ENCODE measurements at regions not wholly inside any gene's neighbourhood (a gene's known extent, or its start where the extent isn't known, plus 50 kb on each side); places are given as distances from the start of the nearest gene placed in this dataset.

DNA sequence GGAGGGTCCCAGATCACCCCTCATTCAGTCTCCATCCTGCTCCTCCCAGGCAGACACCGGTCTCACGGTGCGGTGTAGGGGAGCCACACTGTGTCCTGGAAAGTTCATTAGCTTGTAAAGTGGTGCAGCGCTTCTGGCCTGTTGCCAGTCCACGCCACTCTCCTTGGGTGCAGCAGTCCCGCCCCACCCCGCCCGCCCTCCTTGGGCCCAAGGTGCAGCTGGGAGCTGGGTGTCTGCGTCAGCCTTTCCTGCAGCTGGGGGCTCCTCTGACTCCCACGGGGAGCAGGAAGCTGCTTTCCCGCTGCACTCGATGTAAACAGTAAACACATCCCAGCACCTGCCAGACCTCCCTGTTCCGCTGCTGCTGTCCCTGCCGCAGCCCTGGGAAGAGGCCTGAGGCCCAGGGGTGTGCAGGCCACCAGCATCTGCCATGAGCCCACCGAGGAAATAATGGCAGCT, 53.8 kb upstream of the ASB18 start:
- DNase-seq = no peak

DNA sequence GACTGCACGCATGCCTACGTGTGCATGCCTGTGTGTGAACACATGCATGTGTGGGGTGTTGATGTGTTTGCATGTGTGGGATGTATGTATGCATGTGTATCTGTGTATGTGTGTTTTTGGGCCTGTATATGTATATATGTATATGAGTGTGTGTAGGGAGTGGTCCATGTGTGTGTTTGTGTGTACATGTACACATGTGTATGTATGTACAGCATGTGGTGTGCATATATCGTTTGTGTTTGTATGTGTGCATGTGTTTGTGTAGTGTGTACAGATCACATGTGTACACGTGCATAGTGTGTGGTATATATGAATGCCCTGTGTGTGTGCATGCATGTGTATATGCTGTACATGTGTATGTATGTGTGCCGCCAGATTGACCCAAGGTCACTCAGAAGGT, 54.2 kb upstream of the ASB18 start:
- no peak for DNase-seq

DNA sequence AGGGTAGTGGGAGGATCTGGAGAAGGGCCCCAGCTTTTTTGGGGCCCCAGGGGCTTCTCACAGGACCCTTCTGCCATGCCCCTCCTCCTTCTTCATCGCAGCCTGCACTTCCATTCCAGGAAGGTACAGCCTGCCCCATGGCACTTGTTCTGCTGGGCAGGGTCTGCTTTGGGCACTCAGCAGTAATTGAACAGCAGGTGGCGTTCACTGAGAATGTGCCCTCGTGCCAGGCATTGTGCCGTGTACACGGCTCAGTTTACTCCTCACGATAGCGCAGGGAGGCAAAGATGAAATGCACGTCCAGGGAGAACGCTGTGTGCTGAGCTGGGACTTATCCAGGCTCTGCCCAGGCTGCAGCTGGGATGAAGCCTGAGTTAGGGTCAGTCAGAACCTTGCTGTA, 54.8 kb upstream of the ASB18 start:
- DNase-seq = no peak

DNA sequence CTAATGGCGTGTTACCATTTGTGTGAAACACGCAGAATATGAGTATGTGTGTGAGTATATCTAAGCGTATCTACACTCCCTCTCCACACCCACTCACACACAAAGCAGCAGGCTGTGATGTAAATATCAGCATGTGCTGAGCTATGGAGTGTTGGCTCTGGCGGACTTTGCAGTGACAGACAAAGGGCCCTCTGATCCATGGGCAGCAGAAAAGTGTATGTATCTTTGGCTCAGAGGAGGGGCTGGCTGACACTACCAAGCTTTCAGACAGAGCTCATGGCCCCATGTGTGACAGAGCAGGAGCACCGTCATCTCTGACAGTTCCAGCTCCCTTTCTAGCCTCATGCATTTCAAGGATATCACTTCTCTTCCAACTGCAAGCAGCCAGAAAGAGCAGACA, 57.2 kb upstream of the ASB18 start:
- DNase-seq = no peak

DNA sequence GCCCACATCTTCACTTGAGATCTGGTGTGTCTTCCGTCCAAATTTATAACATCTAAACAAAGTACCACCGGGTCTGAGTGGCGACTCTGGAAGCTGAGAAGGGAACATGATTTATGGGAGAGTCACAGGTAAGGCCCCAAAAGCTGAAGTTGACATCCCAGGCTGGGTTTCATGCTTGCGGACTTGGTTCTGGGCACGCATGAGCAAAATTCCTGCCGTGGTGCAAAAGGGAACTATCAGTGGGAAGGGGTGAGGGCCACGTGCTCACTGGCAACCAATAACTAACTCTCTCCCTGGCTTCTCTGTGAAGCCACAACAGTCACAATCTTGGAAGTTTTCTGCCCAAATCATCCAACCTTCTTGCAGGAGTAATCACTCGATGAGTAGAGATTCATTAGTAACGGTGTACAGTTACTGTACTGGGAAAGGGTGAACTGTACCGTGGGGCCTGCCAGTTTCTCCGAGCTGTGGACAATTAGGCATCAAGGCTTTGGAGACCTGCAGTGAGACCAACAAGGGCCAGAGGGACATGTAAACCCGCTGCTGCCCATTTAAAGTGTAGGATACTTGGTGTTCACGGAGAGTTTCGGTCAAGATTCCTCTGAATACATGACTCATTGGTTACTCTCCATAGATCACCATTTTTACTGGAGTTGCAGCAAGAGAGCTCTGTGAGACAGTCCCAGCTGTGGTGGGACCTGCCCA, 69.4 kb upstream of the ASB18 start:
- no peak for DNase-seq

DNA sequence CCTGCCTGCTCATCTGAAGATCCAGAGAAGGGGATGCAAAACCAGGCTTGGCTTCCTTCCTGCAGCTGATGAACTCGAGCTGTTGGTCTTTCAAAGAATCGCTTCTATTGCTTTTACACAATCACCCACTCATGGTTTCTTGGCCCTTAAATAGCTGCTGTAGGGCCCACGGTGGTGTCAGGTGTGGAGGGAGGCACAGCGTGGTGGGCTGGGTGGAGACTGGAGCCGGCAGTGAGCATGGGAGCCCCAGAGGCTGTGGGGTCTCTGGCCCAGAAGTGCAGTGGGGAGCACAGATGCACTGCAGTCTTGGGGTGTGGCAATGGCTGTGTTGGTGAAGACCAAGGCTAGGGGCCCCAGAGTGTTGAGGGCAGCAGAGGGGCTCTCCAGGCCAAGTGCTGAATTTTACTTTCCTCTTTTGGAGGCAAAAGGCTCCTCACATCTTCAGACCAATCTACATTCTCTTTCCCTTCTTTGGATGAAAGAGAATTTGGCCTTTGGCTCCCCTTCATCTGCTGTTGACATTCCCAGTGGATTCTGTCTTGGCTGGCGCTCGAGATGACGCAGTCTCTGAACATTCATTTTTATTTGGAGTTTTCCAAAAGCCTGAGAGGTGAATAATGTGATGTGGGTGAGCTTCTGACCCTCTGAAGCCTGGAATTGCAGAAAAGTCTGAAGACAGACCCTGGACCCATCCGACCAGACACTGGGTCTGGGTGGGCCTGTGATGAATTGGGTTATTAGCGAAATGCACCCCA, 70.1 kb upstream of the ASB18 start:
- no peak for DNase-seq

DNA sequence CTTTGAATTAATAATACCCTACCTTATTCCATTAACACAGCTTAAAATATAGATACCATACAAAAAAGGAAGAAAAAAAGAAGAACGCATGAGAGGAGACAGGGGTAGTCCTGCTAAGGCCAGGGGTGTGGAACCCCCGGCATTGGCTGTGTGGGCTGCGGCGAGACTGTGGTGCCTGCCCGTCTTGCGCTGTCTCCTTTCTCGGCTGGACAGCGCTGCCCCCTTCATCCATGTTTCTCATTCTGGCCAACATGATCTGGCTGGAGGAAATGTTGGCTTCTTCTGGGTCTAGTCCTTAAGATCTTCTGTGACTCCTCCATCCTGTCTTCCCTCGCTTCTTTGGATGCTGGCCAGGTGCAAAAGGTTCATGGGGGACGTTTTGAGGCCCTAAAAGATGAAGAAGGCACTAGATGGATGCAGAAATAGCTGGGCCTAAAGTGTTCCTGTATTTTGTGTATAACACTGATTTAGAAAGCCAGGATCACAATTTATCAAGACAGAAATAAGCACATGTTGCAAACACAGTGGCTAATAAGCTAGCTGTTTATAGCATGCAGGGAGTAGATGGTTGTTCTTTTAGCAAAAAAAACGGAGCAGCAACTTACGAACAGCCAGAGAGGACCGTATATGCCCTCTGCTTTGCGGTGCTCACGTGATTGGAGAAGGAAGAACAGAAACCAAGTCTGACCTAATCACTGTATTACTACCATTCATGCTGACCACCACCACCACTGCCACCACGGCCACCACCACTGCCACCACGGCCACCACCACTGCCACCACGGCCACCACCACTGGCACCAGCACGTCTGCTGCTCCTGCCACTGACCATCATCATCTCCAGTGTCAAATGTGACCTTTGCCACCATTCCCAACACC, 71.7 kb upstream of the ASB18 start:
- no peak for DNase-seq

DNA sequence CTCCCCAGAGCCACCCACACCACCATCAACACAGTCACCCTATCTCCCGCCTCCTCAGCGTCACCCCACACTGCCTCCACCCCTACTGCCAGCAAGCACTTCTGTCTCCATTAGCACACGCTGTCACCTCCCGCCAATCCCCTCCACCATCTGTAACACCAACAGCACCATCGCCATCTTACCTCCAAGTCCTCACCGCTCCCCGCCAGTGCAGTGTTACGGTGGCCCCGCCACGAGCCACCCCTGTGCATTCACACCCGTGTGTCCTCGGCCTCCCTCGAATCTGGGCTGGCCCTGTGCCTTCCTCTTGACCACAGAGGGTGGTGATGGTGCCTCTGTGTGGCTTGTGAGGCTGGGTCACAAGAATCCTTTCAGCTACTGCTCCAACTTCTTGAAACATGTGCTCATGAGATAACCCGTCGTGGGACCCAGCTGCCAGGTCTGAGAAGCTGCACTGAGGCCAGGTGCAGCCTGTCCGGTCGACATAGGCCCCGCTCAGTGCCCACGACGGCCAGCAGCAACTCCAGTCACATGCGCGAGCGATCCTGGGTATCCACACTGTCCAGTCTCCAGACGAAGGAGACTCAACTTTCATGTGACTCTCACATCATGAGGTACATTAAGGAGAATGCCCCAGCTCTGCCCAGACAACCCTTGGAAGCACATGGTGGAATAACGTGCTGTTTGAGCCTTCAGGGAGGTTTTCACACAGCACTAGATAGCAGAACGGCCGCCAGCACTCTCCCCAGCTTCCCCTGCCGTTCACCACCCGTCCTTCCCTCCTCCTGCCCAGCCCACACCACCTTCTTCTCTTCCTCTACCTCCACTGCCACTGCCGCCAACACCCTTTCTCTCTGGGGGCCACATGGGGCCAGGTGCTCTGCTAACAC, 72.6 kb upstream of the ASB18 start:
- no peak for DNase-seq

DNA sequence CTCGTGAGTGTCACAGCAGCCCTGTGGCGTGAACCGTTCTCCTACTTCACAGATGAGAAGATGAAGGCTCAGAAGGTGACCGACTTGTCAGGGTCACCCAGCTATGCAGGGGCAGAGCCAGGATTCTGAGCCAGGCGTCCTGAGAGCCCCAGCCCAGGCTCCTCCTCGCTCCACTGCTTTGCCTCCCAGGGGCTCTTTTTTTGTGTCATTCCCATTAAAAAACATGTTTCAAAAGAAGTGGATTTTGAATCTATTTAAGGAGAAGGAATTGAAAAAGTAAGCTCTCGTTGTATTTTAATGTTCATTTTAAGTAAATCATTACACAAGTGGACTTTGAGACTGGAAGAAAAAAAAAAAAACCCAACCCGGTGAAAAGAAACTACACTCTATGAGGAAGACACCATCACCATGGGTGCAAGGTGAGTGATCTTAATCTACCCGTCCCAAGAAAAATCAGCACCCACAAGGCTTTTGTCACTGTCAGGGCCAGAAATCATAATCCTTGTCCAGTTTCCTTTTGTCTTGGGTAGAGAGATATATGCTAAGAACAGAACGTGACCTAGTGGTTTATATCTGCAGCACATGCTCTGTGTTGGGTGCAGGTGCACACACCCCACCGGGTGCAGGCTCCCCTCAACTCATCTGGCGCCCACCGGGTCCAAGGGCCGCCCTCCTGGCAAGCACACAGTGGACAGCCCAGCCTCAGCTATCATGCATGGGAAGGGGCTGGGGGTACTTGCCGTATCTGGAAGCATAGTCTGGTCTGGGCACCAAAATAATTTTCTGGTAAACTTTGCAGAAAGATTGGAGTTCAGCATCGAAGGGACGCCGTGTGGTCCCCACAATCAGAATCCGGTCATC, 73.5 kb upstream of the ASB18 start:
- DNase-seq = no peak

DNA sequence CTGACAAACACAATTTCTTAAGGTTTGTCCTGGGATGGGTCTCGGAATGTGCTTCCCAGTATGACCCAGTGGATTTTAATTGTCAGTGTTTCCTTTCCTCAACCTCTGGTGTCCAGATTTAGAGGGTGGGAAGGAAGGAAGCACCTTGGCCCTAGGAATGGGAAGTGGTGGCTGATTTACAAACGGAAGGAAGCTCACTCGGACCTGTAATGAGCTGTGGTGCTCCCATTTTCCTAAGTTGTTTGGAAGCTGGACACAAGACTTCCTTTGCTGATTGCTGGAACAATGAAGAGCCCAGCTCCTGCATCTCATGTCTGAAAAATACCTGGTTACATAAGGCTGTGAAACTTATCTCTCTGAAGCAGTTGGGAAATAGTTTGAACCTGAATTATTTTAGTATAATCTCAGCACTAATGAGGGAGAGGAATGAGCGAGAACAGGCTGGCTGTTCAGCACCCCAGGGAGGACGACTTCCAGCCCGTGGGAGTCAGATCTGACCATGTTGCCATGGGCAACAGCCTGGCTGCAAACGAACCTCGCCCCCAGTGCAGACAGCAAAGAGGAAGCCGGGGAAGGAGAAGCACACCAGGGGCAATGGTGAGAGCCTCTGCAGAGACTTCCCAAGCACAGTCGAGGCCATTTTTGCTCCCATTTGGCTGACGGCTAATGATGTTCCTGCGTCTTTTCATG, 74.4 kb upstream of the ASB18 start:
- no peak for DNase-seq

DNA sequence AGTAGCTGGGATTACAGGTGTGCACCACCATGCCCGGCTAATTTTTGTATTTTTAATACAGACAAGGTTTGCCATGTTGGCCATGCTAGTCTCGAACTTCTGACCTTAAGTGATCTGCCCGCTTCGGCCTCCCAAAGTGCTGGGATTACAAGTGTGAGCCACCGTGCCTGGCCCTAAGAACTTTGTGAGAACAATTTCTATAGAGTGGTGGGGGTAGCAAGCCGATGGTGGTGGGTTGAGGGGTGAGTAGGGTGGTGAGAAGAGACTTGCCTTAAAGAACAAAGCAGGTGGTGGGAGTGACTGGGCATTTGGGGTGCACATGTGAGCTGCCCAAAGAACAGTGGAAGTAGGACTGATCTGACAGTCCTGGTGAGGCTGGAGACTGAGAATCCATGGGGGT, 76.0 kb upstream of the ASB18 start:
- DNase-seq = no peak

DNA sequence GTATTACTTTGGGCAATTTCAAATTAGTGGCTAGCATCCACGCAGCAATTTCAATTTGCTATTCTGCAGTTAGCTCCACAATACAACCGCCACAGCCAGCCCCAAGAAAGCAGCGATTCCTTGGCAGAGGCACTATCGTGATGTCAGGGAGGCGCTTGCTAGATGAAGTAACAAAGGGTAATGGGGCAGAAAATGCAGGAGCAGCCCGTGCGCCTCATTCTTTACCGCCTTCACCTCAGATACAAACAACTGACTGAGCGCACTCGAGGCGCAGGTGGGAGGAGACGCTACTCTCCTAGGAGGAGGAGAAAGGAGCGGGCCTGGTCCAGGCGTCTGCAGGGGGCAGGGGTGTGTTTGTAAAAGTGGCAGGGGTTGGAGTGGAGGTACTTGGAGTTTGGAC, 76.9 kb upstream of the ASB18 start:
- no peak for DNase-seq

DNA sequence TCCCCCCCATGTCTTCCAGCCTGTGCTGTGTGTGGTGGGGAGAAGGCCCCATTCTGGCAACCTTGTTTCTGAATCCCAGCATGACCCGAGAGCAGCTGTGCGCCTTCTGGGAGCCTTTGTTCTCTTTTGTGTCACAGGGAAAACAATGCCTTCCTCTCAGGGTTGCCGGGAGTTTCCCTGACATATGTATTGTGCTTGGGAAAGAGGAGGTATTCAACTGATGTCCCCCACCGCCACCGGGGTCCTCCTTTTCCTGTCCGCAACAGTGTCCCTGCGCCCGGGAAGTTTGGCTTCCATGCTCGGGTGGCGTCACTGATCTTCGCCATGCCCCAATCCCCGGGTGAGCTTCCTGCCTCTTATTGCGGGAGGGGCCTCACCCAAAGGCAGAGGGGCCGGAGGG, 77.5 kb upstream of the ASB18 start:
- DNase-seq = no peak

DNA sequence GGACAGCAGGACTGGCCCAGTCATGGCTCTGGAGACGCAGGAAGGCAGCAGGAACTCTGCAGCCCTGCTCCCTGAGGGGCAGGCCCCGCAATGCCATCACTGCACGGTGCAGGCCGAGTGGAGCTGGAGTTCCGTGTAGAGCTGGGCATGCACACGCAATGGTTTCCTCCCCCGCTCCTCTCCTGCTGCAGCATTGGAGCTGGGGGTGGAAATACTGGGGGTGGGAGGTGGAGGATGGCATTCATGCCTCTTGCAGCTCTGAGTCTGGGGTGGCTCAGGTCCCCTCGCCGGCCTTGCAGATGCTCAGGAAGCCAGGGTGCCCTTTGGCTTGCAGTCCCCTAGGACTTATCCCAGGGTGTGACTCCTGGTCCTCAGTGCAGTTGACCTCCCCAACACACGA, 78.3 kb upstream of the ASB18 start:
- no peak for DNase-seq

DNA sequence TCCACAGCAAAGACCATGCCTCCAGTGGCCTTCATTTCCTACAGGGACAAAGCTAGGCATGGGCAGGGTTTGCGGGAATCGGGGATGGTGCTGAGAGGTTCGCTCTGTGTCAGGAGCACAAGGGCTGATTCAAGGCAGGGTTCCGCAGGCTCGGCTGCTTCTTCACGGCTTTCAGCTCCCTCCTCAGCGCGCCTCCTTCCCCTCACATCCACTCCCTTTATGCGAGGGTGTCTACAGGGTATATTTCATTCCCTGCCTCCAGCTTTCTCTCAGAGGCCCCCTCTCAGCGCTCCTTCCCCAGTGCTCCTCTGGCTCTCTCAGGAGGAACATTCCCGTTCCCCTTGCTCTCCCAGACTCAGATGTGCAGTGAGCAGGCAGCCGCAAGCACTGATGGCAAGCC, 78.7 kb upstream of the ASB18 start:
- no peak for DNase-seq

DNA sequence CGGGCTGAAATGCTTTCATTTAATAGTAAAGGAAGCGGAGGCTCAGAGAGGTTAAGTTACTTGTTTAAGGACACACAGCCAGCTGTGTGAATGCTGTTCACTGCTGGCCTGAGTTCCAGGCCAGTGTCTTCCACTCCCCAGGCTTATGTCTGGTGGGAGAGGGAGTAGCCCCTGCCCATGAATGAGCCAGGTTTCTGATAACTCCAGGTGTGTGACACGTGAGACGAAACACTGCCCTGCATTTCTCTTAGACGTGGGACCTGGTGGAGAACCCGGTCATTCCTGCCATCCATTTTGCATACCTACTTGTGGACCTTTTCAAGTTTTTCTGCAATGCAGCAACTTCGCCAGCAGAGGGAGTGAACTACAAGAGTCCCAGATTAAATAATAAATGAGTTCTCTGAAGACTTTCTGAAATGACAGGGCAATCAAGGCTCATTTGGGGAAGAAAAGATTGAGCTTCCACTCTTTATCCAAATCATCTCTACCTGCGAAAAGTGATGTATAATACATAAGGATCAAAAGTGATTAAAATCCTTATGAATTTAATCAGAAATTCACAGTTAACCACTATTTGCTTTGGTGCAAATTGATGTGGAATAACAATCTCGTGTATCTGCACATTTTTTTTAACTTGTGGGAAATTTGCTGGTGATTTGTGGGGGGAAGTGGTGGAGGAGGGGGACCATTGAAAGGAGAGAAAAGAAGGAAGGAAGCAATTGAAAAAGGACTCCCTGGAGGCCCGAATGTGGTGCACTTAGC, 79.4 kb upstream of the ASB18 start:
- DNase-seq = peak; percentile 21 to 38

DNA sequence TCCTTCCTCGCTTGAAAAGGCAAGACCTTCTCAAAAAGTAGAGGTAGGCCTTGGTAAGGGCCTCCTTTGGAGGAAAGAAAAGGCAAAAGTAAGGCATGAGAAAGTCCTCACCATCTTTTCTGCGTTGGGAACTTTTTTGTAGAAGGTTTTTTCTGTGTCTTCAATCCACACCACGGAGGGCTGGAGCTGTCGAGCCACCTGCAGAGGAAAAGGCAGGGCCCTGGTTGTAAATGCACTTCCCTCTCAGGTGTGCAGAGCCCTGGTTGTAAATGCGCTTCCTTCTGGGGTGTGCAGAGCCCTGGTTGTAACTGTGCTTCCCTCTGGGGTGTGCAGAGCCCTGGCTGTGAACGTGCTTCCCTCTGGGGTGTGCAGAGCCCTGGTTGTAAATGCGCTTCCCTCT, 80.2 kb upstream of the ASB18 start:
- no peak for DNase-seq

DNA sequence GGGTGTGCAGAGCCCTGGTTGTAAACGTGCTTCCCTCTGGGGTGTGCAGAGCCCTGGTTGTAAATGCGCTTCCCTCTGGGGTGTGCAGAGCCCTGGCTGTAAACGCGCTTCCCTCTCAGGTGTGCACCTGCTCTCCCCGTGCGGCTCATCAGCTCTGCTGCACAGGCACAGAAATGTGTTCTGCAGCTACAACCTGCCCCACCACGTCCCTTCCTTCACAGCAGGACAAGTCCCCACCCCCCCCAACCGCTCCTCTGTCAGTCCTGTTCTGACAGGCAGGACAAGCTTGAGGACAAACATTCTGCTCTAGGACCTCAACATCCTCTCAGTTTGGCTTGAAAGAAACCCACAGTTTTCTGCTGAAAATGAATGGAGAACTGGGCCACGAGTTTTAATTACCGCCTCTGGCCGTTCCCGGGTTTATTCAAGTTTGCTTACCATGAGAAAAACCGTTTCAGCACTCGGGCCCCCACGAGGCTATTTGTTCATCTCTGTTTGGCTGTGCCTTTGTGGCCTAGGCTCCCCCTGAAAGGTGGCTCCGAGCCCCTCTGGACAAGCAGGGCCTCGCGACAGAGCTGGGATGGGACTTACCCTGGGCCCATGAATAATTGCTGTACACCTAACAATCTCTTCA, 81.0 kb upstream of the ASB18 start:
- DNase-seq = no peak

DNA sequence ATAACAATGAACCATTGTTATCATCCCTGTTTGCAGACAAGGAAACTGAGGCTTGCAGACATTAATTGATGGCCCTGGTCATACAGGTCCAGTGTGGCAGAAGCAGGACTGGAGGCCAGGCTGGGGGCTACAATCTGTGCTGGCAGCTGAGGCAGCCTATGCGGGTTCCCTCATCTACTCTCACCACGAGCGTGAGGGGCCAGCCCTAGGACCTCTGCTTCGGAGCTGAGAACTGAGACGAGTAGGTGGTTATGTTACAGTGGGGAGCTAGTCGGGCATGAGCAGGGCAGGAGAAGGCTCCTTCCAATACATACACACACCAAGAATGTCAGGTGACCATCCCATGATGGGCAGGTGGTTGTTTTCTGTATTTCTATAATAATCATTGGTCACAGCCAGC, 82.2 kb upstream of the ASB18 start:
- no peak for DNase-seq

DNA sequence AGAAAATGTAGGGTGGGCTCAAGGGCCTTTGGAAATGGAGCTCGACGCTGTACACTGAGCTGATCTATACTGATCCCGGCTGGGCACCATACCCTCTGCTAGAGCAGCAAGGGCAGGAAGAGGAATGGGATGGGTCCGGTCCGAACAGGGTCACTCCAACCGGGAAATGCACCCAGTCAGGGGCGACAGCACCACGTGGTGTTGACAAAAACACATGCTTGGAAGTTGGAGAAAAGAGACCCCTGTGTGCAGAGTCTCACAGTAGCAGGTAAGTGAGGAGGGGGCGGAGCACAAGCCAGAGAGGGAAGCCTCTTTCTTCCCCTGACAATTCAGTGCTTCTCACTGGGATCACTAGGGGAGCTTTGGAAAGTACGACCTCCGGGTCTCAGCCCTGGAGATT, 84.1 kb upstream of the ASB18 start:
- DNase-seq = no peak
